Astrocyte (in vitro differentiated cells and primary cell): ENCODE measurements at regions not wholly inside any gene's neighbourhood (a gene's known extent, or its start where the extent isn't known, plus 50 kb on each side); places are given as distances from the start of the nearest gene placed in this dataset.

Experiments
- DNase-seq: peaks from one replicate; pipeline ENCODE4 v3.0.0-alpha.2; 2010; ENCODE audit warnings: low read depth
- FAIRE-seq: peaks from 2 replicates; lab custom pipeline; 2011; peaks lifted over from hg19 to GRCh38; lab: Jason Lieb, UNC
- H2AFZ ChIP-seq: 2 replicates; pipeline ENCODE4 v1.6.0; 2012; ENCODE audit warnings: low read depth, low read length, inconsistent platforms
- H3K27ac ChIP-seq: 2 replicates; pipeline ENCODE4 v1.5.1; 2011; ENCODE audit warnings: low read depth, low read length, inconsistent platforms
- H3K27me3 ChIP-seq: 2 replicates; pipeline ENCODE4 v1.6.0; 2011; ENCODE audit warnings: low read length, inconsistent platforms; ENCODE audit not compliant: insufficient read depth
- H3K36me3 ChIP-seq: 2 replicates; pipeline ENCODE4 v1.5.1; 2011; ENCODE audit warnings: low read length, inconsistent platforms; ENCODE audit not compliant: insufficient read depth
- H3K4me1 ChIP-seq: 2 replicates; pipeline ENCODE4 v1.5.1; 2011; ENCODE audit warnings: low read length, inconsistent platforms; ENCODE audit not compliant: insufficient read depth
- H3K4me2 ChIP-seq: 2 replicates; pipeline ENCODE4 v1.6.0; 2012; ENCODE audit warnings: low read length, inconsistent platforms
- H3K4me3 ChIP-seq: 2 replicates; pipeline ENCODE4 v1.5.1; 2011; ENCODE audit warnings: low read depth, mild to moderate bottlenecking, low read length, inconsistent platforms; ENCODE audit not compliant: insufficient read depth
- H3K79me2 ChIP-seq: 2 replicates; pipeline ENCODE4 v1.6.0; 2012; ENCODE audit warnings: mild to moderate bottlenecking, low read length, inconsistent platforms; ENCODE audit not compliant: insufficient read depth
- H3K9ac ChIP-seq: 2 replicates; pipeline ENCODE4 v1.6.0; 2012; ENCODE audit warnings: mild to moderate bottlenecking, low read length, inconsistent platforms
- H3K9me3 ChIP-seq: 2 replicates; pipeline ENCODE4 v1.5.1; 2012; ENCODE audit warnings: low read depth, mild to moderate bottlenecking, low read length, inconsistent platforms; ENCODE audit not compliant: insufficient read depth
- H4K20me1 ChIP-seq: 2 replicates; pipeline ENCODE4 v1.6.0; 2012; ENCODE audit warnings: low read length, inconsistent platforms; ENCODE audit not compliant: insufficient read depth
- H3K27ac Mint-ChIP-seq: one replicate; pipeline ENCODE4 v1.8.0; 2021; ENCODE audit warnings: mild to moderate bottlenecking, mixed read lengths; ENCODE audit not compliant: unreplicated experiment
- H3K27me3 Mint-ChIP-seq: one replicate; pipeline ENCODE4 v1.8.0; 2021; ENCODE audit warnings: low read depth, mixed read lengths; ENCODE audit not compliant: unreplicated experiment
- H3K36me3 Mint-ChIP-seq: one replicate; pipeline ENCODE4 v1.8.0; 2021; ENCODE audit warnings: low read depth, mixed read lengths; ENCODE audit not compliant: unreplicated experiment
- H3K4me1 Mint-ChIP-seq: one replicate; pipeline ENCODE4 v1.8.0; 2021; ENCODE audit warnings: low read depth, mixed read lengths; ENCODE audit not compliant: unreplicated experiment
- H3K4me3 Mint-ChIP-seq: one replicate; pipeline ENCODE4 v1.8.0; 2021; ENCODE audit warnings: mild to moderate bottlenecking, moderate library complexity, mixed read lengths; ENCODE audit not compliant: unreplicated experiment
- H3K9me3 Mint-ChIP-seq: one replicate; pipeline ENCODE4 v1.8.0; 2021; ENCODE audit warnings: mild to moderate bottlenecking, mixed read lengths; ENCODE audit not compliant: unreplicated experiment
- EZH2 ChIP-seq: IDR thresholded peaks from 2 replicates; pipeline ENCODE4 v1.6.1; 2012; ENCODE audit warnings: mild to moderate bottlenecking, low read length, inconsistent platforms; ENCODE audit not compliant: insufficient read depth
- TF ChIP-seq, protein P1 (sequence below): IDR thresholded peaks from 2 replicates; pipeline ENCODE4 v1.5.1; 2011; ENCODE audit warnings: low read depth, mild to moderate bottlenecking, inconsistent platforms, low read length, moderate library complexity; ENCODE audit not compliant: insufficient read depth

GRCh38 chr2:125730921-125731320 is 925.0 kb upstream of the GYPC start:
- Histone ChIP-seq H3K79me2 (no peaks in the 10 kb centered on the region), H2AFZ (no peak overlapping the region), H3K4me2 (no peak overlapping the region), H4K20me1 (no peaks in the 10 kb centered on the region), H3K36me3 (no peaks in the 10 kb centered on the region), H3K9me3 (no peaks in the 10 kb centered on the region), H3K4me1 (no peaks in the 10 kb centered on the region), H3K27me3 (no peaks in the 10 kb centered on the region), H3K4me3 (no peak overlapping the region), H3K27ac (no peak overlapping the region), H3K9ac (no peak overlapping the region)
- Mint-ChIP-seq H3K9me3 (peaks cover 3% of the 10 kb centered on the region), H3K4me1 (no peaks in the 10 kb centered on the region), H3K36me3 (no peaks in the 10 kb centered on the region), H3K4me3 (no peak overlapping the region), H3K27me3 (no peaks in the 10 kb centered on the region), H3K27ac (no peak overlapping the region)
- no peak for TF ChIP-seq EZH2
- TF ChIP-seq, protein P1, sequence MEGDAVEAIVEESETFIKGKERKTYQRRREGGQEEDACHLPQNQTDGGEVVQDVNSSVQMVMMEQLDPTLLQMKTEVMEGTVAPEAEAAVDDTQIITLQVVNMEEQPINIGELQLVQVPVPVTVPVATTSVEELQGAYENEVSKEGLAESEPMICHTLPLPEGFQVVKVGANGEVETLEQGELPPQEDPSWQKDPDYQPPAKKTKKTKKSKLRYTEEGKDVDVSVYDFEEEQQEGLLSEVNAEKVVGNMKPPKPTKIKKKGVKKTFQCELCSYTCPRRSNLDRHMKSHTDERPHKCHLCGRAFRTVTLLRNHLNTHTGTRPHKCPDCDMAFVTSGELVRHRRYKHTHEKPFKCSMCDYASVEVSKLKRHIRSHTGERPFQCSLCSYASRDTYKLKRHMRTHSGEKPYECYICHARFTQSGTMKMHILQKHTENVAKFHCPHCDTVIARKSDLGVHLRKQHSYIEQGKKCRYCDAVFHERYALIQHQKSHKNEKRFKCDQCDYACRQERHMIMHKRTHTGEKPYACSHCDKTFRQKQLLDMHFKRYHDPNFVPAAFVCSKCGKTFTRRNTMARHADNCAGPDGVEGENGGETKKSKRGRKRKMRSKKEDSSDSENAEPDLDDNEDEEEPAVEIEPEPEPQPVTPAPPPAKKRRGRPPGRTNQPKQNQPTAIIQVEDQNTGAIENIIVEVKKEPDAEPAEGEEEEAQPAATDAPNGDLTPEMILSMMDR, result no peak
- DNase-seq, result no peak
- no peak for FAIRE-seq

DNA sequence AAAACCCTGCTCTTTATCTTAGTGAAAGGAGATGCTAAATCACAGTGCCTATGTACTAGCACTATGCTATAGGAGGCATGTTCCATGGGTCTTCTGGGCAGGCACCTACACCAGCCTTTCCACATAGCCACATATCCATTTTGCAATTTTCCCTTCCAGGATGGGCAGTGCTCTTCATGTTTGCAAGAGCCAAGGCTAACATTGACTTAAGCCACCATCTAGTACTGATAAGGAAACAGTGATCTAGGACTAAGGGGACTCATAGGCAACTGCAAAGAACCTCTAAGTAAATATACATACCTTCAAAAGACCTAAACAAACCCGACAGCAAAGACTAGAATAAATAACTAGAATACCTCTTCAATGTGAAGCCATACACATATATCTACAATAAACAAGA is 919.7 kb upstream of the GYPC start:
- no peak overlapping the region for H3K27ac ChIP-seq
- TF ChIP-seq, protein P1, result no peak
- TF ChIP-seq EZH2, result no peak
- no peak overlapping the region for H3K4me3 ChIP-seq
- H3K27me3 Mint-ChIP-seq, result no peaks in the 10 kb centered on the region
- H3K4me3 Mint-ChIP-seq, result no peak overlapping the region
- peaks cover 9% of the 10 kb centered on the region for H3K9me3 Mint-ChIP-seq
- H3K4me1 Mint-ChIP-seq, result no peaks in the 10 kb centered on the region
- DNase-seq (no peak), FAIRE-seq (no peak)
- H3K4me1 ChIP-seq, result no peaks in the 10 kb centered on the region
- no peaks in the 10 kb centered on the region for H3K36me3 ChIP-seq
- H2AFZ ChIP-seq, result no peak overlapping the region
- H3K27me3 ChIP-seq, result no peaks in the 10 kb centered on the region
- no peak overlapping the region for H3K9ac ChIP-seq
- no peak overlapping the region for H3K27ac Mint-ChIP-seq
- no peaks in the 10 kb centered on the region for H3K36me3 Mint-ChIP-seq
- no peak overlapping the region for H3K4me2 ChIP-seq
- H3K9me3 ChIP-seq, result peaks cover 3% of the 10 kb centered on the region
- no peaks in the 10 kb centered on the region for H3K79me2 ChIP-seq
- H4K20me1 ChIP-seq, result no peaks in the 10 kb centered on the region

GRCh38 chr2:125745514-125745913 is 910.4 kb upstream of the GYPC start:
- no peaks in the 10 kb centered on the region for H3K4me1 ChIP-seq
- H3K27me3 Mint-ChIP-seq, result no peaks in the 10 kb centered on the region
- DNase-seq (no peak), FAIRE-seq (no peak)
- no peaks in the 10 kb centered on the region for H4K20me1 ChIP-seq
- no peaks in the 10 kb centered on the region for H3K36me3 Mint-ChIP-seq
- no peak overlapping the region for H3K4me3 Mint-ChIP-seq
- H3K9me3 Mint-ChIP-seq, result no peaks in the 10 kb centered on the region
- H3K4me1 Mint-ChIP-seq, result peaks cover 13% of the 10 kb centered on the region
- no peaks in the 10 kb centered on the region for H3K36me3 ChIP-seq
- no peak overlapping the region for H3K4me2 ChIP-seq
- H3K79me2 ChIP-seq, result no peaks in the 10 kb centered on the region
- H3K9me3 ChIP-seq, result no peaks in the 10 kb centered on the region
- H3K27ac Mint-ChIP-seq, result no peak overlapping the region
- H3K27me3 ChIP-seq, result no peaks in the 10 kb centered on the region
- no peak overlapping the region for H3K4me3 ChIP-seq
- no peak overlapping the region for H2AFZ ChIP-seq
- no peak for TF ChIP-seq EZH2
- TF ChIP-seq, protein P1, result peak; percentile 15
- no peak overlapping the region for H3K9ac ChIP-seq
- H3K27ac ChIP-seq, result no peak overlapping the region
